ENCODE measurements at regions not wholly inside any gene's neighbourhood (a gene's known extent, or its start where the extent isn't known, plus 50 kb on each side); places are given as distances from the start of the nearest gene placed in this dataset.

DNA sequence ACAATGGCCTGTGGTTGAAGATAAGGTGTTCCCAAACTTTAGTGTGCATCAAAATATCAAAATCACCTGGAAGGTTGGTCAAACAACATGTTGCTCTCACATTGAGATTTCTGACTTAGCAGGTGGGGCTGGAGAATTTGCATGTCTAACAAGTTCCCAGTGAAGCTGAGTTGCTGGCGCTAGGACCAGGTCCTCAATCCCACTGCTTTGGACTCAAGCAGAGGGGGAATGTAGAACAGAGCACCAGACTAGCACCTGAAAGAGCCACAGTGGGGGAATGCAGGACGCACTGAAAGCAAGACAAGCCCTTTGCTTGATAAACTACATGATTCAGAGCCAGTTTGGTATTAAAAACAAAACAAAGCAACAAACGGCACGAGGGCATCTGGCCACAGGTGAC, 458.1 kb downstream of the MTRR start:
- TF ChIP-seq, protein P1, sequence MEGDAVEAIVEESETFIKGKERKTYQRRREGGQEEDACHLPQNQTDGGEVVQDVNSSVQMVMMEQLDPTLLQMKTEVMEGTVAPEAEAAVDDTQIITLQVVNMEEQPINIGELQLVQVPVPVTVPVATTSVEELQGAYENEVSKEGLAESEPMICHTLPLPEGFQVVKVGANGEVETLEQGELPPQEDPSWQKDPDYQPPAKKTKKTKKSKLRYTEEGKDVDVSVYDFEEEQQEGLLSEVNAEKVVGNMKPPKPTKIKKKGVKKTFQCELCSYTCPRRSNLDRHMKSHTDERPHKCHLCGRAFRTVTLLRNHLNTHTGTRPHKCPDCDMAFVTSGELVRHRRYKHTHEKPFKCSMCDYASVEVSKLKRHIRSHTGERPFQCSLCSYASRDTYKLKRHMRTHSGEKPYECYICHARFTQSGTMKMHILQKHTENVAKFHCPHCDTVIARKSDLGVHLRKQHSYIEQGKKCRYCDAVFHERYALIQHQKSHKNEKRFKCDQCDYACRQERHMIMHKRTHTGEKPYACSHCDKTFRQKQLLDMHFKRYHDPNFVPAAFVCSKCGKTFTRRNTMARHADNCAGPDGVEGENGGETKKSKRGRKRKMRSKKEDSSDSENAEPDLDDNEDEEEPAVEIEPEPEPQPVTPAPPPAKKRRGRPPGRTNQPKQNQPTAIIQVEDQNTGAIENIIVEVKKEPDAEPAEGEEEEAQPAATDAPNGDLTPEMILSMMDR (IDR thresholded peaks at IDR 0.05), result no peak
- TF ChIP-seq POLR2A (IDR thresholded peaks at IDR 0.05), result no peak
